H1 (cell line): ENCODE measurements at regions not wholly inside any gene's neighbourhood (a gene's known extent, or its start where the extent isn't known, plus 50 kb on each side); places are given as distances from the start of the nearest gene placed in this dataset.

Experiments used
- CTBP2 ChIP-seq: IDR thresholded peaks from 2 replicates; pipeline ENCODE4 v1.7.0; 2011; ENCODE audit warnings: borderline replicate concordance, mild to moderate bottlenecking, moderate library complexity, mixed read lengths, low read length; ENCODE audit not compliant: insufficient read depth, insufficient read length

- no peak for TF ChIP-seq CTBP2
Measured at GRCh38 chr10:121106611-121107010, 255.4 kb downstream of the WDR11 start (continued).
